Activated CD4-positive, alpha-beta T cell treated with anti-CD3 and anti-CD28 coated beads for 48 hours (primary cell): ENCODE measurements at regions not wholly inside any gene's neighbourhood (a gene's known extent, or its start where the extent isn't known, plus 50 kb on each side); places are given as distances from the start of the nearest gene placed in this dataset.
"Not testable (repeated sequence)": the region's sequence is repeated elsewhere in the genome, so short reads cannot be mapped to it uniquely, and the experiment has no call there.

Experiments used
- DNase-seq: peaks from one replicate; pipeline ENCODE4 v3.0.0-alpha.2; 2020

DNA sequence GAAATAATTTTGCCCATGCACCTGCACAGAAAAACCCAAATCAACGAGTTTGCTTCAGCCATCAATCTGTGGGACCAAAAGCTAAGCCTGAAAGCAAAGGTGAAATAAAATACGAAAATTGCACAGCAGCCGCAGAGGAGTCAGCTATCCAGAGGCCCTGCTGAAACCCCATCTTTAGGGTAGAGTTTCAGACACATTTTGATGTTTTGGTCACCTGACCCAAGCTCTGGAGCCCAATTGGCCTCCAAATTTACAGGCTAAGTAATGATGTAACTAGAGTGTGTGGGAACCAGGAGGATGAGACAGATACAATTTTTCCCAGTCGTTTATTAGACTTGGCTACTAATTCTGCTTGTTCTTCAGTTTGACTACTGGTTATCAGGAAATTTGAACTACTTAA lies 308.6 kb upstream of the ATP11B start:
- DNase-seq, result no peak

DNA sequence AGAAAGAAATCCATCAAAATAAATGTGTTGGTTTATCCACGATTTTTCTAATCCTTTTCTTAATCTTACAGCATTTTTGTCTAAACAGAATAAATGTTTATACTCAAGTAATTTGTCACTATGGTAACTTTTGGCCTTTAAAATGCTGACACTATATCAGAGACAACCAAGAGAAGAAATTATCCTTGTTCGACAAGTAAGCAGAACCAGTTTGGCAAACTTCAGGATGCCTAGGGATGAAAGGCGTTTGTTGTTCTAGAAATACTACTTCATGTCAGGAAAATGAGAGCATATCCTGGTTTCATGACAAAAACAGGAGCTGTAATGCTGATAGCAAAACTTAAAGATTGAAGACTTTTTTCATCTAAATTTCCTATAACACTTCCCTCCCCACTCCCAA lies 308.0 kb upstream of the ATP11B start:
- DNase-seq, result no peak

DNA sequence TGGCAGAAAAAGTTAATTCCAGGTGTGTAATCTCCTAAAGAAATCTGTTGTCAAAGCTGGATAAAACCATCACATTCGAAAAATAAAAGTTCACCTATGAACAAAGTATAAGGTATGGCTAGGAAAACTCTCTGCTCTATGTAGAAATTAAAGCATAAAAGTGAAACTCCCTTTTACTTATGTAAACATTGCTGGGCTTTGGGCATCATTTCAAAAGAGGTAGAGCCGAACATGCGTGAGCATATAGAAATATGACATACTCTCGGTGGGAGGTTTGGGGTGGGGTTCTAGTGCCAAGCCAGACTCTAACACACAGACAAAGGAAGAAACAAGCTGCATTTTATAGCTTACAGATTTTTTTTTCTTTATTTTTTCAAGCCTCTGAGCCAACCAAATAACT lies 306.8 kb upstream of the ATP11B start:
- no peak for DNase-seq

DNA sequence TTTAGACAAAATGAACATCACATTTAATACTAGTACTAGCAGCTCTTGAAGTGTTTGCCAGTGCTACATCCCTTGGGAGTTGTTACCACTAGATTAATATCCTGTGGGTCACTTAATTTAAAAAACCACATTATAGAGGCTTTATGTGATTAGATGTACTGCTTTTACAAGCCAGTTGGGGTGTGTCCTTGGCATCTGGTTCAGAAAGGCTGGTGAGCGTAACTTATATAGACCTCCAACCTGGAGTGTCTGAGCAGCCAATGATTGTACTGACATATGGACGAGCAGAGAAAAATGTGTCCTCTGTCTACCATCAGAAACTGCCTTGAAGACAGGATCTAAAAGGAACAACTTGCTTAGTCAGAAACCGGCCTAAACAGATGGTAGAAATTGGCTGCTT lies 306.2 kb upstream of the ATP11B start:
- no peak for DNase-seq

DNA sequence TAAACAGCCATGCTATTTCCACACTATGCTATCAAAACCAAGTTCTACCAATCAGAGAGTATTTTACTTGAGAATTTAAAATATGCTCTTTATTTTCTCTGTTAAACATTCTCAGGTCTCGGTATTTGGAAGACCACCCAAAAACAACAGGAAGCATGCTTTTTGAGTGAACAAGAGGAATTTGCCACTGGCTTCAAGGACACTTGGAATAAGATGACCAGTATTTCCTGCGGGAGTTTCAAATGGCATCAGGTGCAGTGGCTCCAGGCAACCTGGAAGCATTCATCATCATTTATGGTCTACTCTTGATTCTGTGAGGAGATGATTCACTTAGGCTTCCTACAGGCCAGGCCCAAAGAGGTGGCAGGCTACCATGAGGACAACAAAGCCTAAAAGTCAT lies 305.7 kb upstream of the ATP11B start:
- DNase-seq, result no peak

DNA sequence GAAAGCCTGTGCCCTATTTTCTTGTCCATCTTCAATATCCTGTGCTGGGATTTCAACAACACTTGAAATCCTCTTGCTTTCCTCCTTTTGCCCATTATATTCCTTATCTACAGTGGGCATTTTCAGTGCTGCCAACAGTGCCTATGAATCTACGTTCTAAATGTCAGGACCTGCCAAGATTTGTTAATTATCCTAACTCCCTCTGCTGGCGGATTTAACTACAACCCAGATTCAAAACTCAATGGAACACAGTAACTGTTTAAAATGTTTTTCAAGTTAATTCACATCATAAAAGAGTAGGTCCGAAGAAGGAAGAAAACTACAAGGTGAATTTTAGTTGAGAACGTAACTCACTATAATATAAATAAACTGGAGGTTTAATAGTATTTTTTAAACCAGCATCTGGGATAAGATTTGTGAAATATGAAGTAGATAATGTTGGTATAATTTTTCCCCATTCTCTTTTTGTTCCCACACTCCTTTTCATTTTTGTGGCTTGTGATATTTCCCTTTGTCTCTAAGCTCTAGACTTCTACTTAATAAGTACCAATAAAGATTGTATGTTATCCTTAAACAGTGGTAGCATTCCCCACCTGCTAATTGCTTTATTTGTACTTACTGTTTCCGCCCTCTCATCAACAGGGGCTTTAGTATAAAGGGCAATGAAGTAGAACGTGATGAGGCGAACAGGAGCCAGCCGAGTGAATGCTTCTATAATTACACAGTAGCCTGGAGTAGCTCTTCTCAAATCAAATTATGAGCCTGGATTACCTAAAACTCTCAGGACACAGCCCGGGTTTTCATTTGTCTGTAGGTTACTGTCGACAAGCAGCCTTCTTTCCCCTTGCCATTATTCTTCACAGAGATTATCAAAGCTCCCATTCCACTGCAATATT lies 302.5 kb upstream of the ATP11B start:
- DNase-seq, result no peak

DNA sequence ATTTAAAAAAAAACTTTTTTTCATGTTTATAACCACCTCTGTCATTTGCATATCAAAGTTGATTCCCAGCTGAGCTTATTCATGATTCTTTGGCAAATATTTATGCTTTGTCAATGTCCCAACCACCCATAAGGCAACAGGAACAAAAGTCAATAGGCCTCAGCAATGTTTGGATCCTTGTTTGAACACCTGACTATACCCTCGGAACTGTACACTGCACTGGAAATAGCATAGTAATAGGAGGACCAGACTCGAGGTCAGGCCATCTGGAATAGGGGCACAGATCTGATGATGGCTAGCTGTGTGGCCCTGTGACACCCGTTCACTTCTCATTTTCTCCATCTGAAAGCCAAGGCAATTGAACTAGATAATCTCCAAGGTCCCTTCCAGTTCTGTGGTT lies 301.7 kb upstream of the ATP11B start:
- no peak for DNase-seq

DNA sequence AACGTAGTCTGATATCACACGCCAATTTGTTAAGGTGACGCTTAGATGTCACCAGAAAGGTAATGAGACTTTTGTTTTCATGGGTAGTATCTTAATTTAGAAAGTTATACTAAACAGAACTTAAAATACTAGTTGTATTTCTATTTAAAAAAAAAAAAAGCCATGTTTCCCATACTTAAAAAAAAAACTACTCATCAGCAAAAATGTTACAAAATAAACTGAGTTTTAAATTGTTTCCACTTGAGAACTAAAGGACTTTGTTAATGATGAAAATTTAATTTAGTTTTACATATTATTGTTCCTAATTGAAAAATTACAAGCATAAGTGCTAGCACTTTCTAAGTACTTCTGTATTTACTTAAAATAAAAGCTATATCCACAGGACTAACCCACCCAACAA lies 300.8 kb upstream of the ATP11B start:
- no peak for DNase-seq

DNA sequence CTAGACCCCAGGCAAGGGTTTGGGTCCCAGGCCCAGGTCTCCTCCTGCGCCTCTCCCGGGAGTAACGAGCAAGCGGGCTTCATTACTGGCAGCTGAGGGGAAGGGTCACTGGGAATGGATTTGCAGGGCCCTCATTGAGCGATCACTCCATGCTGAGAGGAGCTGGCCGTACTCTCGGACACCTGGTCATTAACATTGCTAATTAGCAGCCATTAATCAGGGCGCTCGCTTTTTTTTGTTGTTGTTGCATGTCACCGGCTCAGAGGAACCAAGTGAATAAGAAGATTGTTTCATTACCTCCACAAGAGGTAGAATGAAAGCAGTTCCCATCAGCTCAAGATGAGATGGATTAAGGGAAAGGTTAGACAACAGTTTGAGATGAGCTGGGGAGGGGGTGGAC lies 293.0 kb upstream of the ATP11B start:
- no peak for DNase-seq

DNA sequence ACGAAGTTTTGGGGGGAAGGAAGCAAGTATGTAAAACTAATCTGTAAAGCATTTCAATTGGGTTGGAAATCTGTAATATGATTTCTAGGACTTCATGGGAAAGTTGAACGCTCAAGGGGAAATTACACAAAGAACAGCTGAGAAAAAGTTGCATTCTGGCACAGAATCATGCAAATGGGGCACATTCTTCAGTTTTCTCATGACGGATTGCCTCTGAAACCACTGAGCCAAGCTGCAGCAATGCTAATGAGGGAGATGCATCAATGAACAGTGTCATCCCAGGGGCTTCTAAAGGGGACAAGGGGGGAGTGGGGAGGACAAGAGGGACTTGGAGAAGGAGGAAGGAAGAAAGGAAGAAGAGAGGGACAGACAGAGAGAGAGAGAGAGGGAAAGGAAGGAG lies 291.4 kb upstream of the ATP11B start:
- DNase-seq, result no peak

DNA sequence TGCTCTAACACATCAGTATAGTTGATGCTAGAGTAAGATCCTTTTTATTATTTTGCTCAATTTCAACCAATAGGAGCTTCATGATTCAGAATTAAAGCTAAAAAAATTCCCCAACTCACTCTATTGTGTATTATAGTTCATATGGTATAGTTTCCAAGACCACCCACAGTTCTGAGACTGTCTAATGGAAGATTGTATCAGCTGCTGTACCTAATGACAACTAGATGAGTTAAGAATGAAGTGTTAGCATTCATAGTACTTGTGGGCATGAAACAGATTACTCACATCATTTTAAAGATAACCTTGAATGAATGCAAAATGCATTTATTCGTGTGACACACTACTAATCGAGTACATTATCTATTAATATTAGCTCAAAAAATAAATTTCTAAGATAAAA lies 289.9 kb upstream of the ATP11B start:
- no peak for DNase-seq

DNA sequence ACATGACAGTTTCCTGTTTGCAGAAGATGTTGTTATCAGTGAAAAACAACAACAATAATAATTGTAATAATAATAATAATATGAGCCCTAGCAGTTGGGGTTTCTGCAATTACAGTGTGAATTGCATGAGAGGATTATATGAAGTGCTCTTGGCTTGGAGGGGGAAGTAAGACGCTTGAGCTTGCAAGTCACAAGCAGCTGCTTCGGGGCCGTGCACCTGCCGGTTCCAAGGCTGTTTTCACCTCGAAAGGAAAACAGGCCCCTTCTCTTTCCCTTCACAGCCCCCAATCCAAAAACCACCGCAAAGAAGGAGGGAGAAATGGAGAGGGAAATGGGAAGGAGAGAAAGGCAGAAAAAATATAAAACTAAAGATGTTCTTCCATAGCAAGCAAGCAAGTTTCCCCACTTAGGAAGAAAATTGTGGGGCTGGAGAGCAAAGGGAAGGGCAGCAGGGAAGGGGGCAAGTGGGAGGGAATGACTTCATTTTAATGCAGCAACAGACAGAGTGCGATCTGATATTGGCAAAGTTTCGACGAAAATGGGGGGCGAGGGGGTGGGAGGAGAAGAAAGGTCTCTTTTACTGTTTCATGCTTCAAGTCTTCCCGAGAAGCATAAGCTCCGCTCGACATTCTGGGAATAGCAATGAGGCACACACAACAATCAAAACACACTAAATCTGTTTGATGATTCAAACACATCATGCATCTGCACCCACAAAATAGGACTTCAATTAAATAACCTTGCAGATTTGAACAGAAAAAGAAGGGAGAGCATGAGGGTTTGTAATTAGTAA lies 284.2 kb upstream of the ATP11B start:
- no peak for DNase-seq

DNA sequence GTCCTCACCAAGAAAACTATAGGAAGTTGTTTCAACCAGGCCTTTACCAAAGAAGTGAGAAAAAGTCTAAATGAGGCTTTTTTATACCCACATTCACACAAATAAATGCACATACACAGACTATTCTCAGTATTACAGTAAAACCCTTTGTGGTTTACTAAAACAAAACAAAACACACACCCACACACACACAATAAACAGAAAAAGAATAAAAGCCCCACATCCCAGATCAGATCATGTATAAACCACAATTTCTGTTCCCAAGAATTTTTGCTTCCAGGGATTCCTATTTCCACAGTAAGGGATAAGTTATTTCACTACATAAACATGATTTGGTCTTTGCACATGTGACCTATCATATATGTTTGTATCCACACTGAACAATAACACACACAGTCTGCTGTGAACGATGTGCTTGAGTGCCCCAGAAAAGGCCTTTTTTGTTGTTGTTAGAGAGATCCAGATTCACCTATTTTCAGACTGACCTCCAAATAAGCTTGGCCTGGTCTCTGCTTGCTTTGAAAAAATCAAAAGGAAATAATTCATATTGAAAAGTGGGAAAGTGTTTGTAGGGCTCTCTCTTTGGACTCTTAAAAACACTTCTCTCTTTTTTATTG lies 283.4 kb upstream of the ATP11B start:
- DNase-seq, result no peak

DNA sequence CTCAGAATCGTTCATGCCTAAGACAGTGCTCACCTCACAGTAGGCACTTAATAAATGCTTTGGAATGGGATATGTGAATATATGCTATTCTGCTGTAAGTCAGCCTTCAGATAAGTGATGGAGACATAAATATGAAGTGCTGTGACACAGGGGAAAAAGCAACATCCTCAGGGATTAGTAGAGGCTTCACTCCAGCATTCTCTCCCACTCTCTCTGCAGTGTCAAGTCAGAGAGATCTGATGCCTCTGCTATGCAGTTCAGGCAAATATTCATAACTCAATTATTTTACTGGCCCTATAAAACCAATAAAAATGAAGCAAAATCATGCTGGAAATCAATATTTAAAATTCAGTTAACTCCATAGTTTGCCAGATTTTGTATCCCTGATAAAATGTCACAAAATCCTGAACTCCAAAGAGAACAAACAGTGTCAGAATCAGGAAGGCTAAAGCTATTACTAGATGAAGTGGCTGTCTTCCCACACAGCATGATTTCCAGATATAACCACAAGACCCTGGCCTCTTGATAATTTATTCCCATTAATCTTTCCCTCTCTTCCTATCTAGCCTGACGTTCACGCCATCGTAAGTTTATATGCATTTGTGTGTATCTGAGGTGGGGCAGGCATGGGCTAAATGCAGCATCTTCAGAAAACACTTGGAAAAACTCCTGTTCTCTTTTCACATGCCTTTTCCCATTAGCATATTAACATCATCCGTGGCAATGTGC lies 278.9 kb upstream of the ATP11B start:
- DNase-seq, result no peak

DNA sequence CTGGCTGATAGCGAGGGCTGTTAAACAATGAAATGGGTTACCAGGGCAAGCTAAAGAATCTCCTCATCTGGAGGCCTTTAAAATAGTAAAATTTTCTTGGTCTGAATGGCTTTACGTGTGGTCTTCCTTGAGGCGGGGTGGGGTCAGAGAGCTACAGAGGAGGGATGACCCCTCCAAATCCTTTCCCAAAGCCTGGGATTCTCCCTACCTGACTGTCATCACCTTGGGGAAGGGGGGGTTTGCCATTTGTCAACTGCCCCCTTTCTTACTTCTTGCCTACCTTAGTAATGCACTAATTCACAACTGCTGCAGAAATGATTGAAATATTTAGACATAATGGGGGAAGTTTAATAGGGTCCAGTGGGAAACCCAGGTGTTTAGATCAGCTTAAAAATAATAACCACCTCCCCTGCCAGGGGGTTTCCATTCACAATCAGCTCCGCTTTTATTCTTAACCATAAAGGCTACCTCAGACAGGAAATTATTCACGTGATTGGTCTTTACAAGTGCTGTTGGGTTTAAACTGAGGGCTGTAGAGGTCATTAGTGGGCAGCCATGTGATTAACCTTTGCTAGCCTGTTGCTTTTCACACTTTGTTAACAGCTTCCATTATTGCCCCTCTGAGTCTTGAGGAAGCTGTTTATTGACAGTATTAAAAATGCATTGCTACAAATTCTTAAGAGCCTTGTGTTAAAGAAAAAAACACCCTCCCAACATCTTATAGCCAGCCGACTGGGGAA lies 276.5 kb upstream of the ATP11B start:
- DNase-seq, result no peak

DNA sequence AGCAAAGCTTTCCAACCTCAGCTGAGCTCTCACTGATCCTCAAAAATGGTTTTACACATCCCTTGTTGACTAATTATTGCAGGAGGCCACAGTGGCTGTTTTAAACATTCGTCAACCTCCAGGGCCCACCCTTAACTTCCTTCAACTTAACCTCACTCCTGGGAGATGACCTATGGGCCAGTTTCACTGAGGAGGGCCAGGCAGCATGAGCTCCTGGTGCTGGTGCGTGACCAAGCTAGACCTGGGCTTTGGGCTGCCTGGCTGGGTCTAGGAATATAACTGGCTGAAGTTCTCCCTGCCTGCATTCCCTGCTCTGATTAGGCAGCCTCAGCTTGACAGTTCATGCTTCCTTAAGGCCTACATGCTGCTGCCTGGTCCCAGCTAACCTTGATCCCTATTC lies 273.7 kb upstream of the ATP11B start:
- no peak for DNase-seq

DNA sequence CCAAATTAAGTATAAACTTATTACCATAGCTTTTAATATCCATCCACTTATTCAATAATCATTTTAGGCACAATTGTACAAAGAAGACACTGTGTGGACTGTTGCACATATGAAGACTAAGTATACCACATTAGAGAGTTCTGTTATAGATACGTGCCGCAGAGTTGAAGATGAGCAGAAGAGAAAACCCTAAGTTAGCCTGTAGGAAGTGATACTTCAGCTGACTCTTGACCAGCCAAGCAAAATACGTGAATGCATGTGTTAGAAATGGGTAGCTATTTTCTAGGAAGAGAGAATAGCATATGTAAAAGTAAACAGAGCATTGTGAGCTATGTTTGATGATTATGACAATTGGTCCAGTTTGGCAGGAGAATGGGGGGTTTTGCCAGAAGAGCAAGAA lies 272.0 kb upstream of the ATP11B start:
- DNase-seq, result no peak

DNA sequence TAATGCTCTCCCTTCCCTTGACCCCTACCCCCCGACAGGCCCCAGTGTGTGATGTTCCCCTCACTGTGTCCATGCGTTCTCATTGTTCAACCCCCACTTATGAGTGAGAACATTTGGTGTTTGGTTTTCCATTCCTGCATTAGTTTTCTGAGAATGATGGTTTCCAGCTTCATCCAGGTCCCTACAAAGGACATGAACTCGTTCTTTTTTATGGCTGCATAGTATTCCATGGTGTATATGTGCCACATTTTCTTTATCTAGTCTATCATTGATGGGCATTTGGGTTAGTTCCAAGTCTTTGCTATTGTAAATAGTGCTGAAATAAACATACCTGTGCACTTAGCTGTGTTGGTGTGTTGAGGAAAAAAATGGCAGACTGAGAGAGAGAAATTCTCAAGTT lies 269.9 kb upstream of the ATP11B start:
- not testable (repeated sequence) for DNase-seq

DNA sequence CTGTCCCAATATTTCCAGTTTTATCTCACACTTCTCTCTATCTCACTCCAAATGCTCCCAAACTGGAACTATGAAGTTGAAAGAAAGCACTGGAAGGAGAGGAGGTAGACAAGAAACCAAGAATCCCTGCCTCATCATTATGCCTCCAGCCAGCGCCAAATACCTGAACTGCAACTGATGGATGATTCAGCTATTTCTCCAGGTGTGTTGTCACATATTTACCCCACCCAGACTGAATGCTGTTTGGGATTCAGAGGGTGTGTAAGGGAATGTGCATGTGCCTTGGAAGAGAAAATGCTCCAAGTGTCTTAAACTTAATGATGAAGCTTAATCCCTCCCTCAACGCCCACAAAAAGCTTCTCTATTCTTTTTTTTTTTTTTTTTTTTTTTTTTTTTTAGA lies 269.5 kb upstream of the ATP11B start:
- DNase-seq, result no peak

DNA sequence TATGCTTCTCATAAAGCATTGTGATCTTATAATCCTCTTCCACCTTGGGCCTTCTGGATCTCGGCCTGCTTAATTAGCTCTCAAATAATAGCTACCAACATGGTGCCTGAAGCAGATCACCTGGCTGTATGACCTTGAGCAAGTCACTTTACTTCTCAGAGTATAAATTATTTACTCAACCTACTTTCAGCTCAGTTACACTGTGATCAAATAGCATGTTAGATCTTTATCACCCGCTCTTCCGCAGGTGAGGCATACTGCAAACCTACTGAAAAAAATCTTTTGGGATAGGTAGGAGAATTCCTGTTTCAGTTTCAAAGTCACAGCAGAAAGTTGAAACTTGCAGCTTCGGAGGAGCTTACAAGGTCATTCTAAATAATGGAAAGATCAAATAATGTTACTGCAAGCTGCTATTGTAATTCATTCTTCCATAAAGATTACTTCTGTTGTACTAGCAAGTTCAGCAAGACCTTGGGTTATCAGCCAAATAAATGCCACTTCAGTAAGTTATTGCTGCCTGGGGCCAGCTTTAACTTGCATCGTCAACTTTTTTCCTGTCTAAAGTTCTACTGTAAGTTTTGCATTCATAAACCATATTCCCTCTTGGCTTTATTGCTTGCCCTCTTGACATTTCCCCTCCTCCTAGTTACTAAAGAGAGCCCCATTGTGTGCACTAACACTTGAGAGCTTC lies 268.4 kb upstream of the ATP11B start:
- DNase-seq, result no peak

DNA sequence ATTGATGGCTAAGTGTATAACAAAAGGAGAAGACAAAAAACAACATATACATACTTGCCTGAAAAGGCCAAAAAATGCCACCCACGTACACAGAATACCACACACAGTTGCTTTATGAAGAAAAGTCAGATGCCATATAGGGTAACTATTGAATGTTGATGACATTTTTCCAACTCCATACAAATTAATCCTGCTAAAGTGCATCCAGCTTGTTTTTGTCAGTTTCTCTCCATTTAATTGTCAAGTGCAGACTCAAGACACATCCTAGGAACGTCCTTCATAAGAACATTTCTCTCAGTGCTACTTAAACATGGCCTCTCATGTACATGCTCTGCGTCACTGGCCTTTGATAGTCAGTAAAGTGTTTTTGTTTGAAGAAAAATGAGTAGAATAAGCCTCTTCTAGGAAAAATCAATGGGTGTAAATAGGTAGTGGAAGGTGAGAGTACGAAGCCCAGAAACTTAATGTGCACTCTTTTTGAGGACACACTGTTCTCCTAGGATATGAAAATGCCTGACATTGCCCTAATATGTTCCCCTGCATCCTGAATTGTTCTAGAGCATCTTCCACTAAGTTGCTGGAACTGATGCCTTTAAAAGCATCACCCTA lies 267.4 kb upstream of the ATP11B start:
- no peak for DNase-seq
